Activated CD4-positive, alpha-beta T cell treated with anti-CD3 and anti-CD28 coated beads, Interleukin-2, amount 10 ng/mL, durations not matched to agents 7 days and 5 days (primary cell): ENCODE measurements at regions not wholly inside any gene's neighbourhood (a gene's known extent, or its start where the extent isn't known, plus 50 kb on each side); places are given as distances from the start of the nearest gene placed in this dataset.
"Not testable (repeated sequence)": the region's sequence is repeated elsewhere in the genome, so short reads cannot be mapped to it uniquely, and the experiment has no call there.

Source experiments
- CTCF ChIA-PET: fragments of 350-600 bp; sonication (Branson Sonifier 250); formaldehyde crosslinking; loops from one replicate; lab custom pipeline; 2021; ENCODE audit warnings: antibody characterized with exemption; lab: Charles Lee
- POLR2A ChIA-PET: fragments of 350-600 bp; sonication (Branson Sonifier 250); formaldehyde crosslinking; loops from one replicate; lab custom pipeline; 2021; ENCODE audit warnings: antibody characterized with exemption; lab: Charles Lee
- DNase-seq: peaks from one replicate; pipeline ENCODE4 v3.0.0-alpha.2; 2020
- H3K27ac Mint-ChIP-seq: one replicate; pipeline ENCODE4 v1.8.0; 2021; ENCODE audit warnings: mild to moderate bottlenecking, moderate library complexity, mixed read lengths
- H3K27me3 Mint-ChIP-seq: one replicate; pipeline ENCODE4 v1.8.0; 2021; ENCODE audit warnings: mixed read lengths
- H3K36me3 Mint-ChIP-seq: one replicate; pipeline ENCODE4 v1.8.0; 2021; ENCODE audit warnings: low read depth, mixed read lengths
- H3K4me1 Mint-ChIP-seq: one replicate; pipeline ENCODE4 v1.8.0; 2021; ENCODE audit warnings: mixed read lengths
- H3K4me3 Mint-ChIP-seq: one replicate; pipeline ENCODE4 v1.8.0; 2021; ENCODE audit warnings: mild to moderate bottlenecking, moderate library complexity, mixed read lengths
- H3K9me3 Mint-ChIP-seq: one replicate; pipeline ENCODE4 v1.8.0; 2021; ENCODE audit warnings: mixed read lengths

- H3K4me1 Mint-ChIP-seq, result no peaks in the 10 kb centered on the region
- no peaks in the 10 kb centered on the region for H3K27me3 Mint-ChIP-seq
- POLR2A ChIA-PET, result no interaction called here
- no peaks in the 10 kb centered on the region for H3K9me3 Mint-ChIP-seq
- H3K27ac Mint-ChIP-seq, result no peak overlapping the region
- no peak for DNase-seq
- H3K36me3 Mint-ChIP-seq, result no peaks in the 10 kb centered on the region
- CTCF ChIA-PET, result no interaction called here
- H3K4me3 Mint-ChIP-seq, result no peak overlapping the region
Measured at GRCh38 chr2:153291718-153292117, 186.8 kb downstream of the RPRM start.

GRCh38 chr2:153287109-153287801 is 191.3 kb downstream of the RPRM start:
- H3K4me3 Mint-ChIP-seq, result no peak overlapping the region
- ChIA-PET POLR2A (no interaction called here), CTCF (no interaction called here)
- H3K27ac Mint-ChIP-seq, result no peak overlapping the region
- H3K4me1 Mint-ChIP-seq, result no peaks in the 10 kb centered on the region
- no peaks in the 10 kb centered on the region for H3K27me3 Mint-ChIP-seq
- H3K9me3 Mint-ChIP-seq, result no peaks in the 10 kb centered on the region
- H3K36me3 Mint-ChIP-seq, result no peaks in the 10 kb centered on the region
- DNase-seq, result peak; percentile 6

DNA sequence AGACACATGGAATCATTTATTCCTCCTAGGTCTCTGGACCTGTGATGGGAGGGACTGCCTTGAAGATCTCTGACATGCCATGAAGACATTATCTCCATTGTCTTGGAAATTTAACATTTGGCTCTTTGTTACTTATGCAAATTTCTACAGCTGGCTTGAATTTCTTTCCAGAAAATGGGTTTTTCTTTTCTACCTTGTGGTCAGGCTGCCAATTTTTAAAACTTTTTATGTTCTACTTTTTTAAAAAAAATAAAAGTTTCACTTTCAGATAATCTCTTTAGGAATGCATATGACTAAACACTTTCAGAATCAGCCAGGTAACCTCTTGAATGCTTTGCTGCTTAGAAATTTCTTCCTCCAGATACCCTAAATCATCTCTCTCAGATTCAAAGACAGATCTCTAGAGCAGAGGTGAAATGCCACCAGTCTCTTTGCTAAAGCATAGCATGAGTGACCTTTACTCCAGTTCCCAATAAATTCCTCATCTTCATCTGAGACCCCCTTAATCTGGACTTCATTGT is 209.6 kb downstream of the RPRM start:
- Mint-ChIP-seq H3K4me1 (no peaks in the 10 kb centered on the region), H3K36me3 (no peaks in the 10 kb centered on the region), H3K27me3 (no peaks in the 10 kb centered on the region), H3K9me3 (peaks cover 7% of the 10 kb centered on the region), H3K27ac (no peak overlapping the region), H3K4me3 (no peak overlapping the region)
- POLR2A ChIA-PET, result no interaction called here
- CTCF ChIA-PET, result no interaction called here
- no peak for DNase-seq

DNA sequence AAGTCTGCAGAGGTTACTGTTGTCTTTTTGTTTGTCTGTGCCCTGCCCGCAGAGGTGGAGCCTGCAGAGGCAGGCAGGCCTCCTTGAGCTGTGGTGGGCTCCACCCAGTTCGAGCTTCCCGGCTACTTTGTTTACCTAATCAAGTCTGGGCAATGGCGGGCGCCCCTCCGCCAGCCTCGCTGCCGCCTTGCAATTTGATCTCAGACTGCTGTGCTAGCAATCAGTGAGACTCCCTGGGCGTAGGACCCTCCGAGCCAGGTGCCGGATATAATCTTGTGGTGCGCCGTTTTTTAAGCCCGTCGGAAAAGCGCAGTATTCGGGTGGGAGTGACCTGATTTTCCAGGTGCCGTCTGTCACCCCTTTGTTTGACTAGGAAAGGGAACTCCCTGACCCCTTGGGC is 221.7 kb downstream of the RPRM start:
- POLR2A ChIA-PET, CTCF ChIA-PET, H3K27ac Mint-ChIP-seq, H3K4me1 Mint-ChIP-seq, DNase-seq, H3K36me3 Mint-ChIP-seq, H3K9me3 Mint-ChIP-seq, H3K27me3 Mint-ChIP-seq, H3K4me3 Mint-ChIP-seq: not testable (repeated sequence)

DNA sequence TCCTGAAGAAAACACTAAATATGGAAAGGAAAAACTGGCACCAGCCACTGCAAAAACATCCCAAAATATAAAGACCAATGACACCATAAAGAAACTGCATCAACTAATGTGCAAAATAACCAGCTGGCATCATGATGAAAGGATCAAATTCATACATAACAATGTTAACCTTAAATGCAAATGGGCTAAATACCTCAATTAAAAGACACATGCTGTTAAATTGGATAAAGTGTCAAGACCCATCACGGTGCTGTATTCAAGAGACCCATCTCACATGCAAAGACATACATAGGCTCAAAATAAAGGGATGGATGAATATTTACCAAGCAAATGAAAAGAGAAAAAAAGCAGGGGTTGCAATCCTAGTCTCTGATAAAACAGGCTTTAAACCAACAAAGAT is 231.9 kb downstream of the RPRM start:
- H3K27ac Mint-ChIP-seq, POLR2A ChIA-PET, H3K4me1 Mint-ChIP-seq, H3K9me3 Mint-ChIP-seq, DNase-seq, CTCF ChIA-PET, H3K4me3 Mint-ChIP-seq, H3K36me3 Mint-ChIP-seq, H3K27me3 Mint-ChIP-seq: not testable (repeated sequence)

DNA sequence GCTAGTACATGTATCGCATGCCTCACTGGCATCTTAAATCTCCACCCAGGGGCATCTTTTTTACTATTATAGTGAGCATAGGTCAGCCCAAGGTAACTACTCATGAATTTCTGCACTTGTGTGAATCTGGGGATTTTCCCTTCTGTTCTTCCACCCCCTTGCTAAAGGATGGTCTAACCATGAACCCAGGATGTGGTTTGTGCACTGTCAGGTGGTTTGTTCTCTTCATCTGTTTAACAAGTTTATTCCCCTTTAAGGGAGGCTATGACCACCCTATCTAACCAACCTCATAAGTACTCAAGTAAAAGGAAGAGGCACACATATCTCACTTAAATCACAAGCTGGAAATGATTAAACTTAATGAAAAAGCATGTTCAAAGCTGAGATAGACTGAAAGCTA is 243.0 kb downstream of the RPRM start:
- no peaks in the 10 kb centered on the region for H3K36me3 Mint-ChIP-seq
- DNase-seq, result peak; percentile 35
- no peak overlapping the region for H3K27ac Mint-ChIP-seq
- ChIA-PET POLR2A (no interaction called here), CTCF (no interaction called here)
- no peak overlapping the region for H3K4me3 Mint-ChIP-seq
- no peaks in the 10 kb centered on the region for H3K9me3 Mint-ChIP-seq
- peaks cover 13% of the 10 kb centered on the region for H3K4me1 Mint-ChIP-seq
- H3K27me3 Mint-ChIP-seq, result no peaks in the 10 kb centered on the region

DNA sequence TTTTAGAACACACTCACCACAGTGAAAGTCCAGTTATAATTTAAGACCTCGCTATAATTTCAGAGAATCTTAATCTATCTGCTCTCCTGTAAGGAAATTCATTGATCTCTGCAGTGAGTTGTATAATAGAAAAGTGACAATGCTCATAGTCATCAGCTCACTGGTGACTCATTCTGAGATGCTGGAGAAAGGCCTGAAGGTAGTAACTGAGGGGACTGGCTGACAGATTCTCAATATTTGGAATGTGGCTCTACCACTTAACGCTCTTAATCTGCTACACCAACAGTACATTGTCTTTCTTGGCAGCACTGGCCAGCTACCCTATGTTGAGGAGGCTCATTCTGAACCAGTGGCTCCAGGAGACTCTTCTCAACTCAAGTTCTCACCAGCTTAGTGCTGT is 246.1 kb downstream of the RPRM start:
- no peak overlapping the region for H3K27ac Mint-ChIP-seq
- no peak overlapping the region for H3K4me3 Mint-ChIP-seq
- no peaks in the 10 kb centered on the region for H3K27me3 Mint-ChIP-seq
- no peak for DNase-seq
- H3K4me1 Mint-ChIP-seq, result peaks cover 13% of the 10 kb centered on the region
- H3K9me3 Mint-ChIP-seq, result no peaks in the 10 kb centered on the region
- CTCF ChIA-PET, result no interaction called here
- no peaks in the 10 kb centered on the region for H3K36me3 Mint-ChIP-seq
- POLR2A ChIA-PET, result no interaction called here

GRCh38 chr2:153230977-153231376 is 247.6 kb downstream of the RPRM start:
- Mint-ChIP-seq H3K27ac (no peak overlapping the region), H3K4me1 (peaks cover 12% of the 10 kb centered on the region), H3K4me3 (no peak overlapping the region), H3K27me3 (no peaks in the 10 kb centered on the region), H3K9me3 (no peaks in the 10 kb centered on the region), H3K36me3 (no peaks in the 10 kb centered on the region)
- POLR2A ChIA-PET, result no interaction called here
- DNase-seq, result no peak
- CTCF ChIA-PET, result no interaction called here

GRCh38 chr2:153228904-153229303 is 249.7 kb downstream of the RPRM start:
- Mint-ChIP-seq H3K36me3 (no peaks in the 10 kb centered on the region), H3K27ac (no peak overlapping the region), H3K27me3 (no peaks in the 10 kb centered on the region), H3K4me3 (no peak overlapping the region), H3K9me3 (peaks cover 2% of the 10 kb centered on the region), H3K4me1 (no peaks in the 10 kb centered on the region)
- POLR2A ChIA-PET, result no interaction called here
- CTCF ChIA-PET, result no interaction called here
- DNase-seq, result no peak

DNA sequence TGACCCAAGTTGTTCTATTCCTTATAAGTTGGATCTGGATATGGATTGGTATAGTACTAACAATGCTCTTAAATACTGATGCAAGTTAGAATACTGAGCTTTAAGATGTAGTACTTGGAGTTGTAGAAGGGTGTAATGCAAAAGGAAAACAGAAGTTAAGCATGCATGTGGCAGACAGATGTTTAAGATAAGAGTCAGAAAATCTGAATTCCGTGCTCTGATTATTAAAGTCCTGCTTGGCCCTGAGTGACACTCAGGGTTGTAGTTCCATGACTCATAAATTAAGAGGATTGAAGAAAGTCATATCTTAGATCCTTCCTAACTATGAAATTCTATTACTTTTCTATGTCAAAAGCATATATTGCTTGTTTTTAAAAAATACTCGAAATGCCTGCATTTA is 250.6 kb downstream of the RPRM start:
- Mint-ChIP-seq H3K36me3 (no peaks in the 10 kb centered on the region), H3K9me3 (peaks cover 3% of the 10 kb centered on the region), H3K27ac (no peak overlapping the region), H3K27me3 (no peaks in the 10 kb centered on the region), H3K4me1 (no peaks in the 10 kb centered on the region), H3K4me3 (no peak overlapping the region)
- ChIA-PET POLR2A (no interaction called here), CTCF (no interaction called here)
- DNase-seq, result no peak

- CTCF ChIA-PET, result no interaction called here
Measured at GRCh38 chr2:153222231-153223165, 256.1 kb downstream of the RPRM start.

DNA sequence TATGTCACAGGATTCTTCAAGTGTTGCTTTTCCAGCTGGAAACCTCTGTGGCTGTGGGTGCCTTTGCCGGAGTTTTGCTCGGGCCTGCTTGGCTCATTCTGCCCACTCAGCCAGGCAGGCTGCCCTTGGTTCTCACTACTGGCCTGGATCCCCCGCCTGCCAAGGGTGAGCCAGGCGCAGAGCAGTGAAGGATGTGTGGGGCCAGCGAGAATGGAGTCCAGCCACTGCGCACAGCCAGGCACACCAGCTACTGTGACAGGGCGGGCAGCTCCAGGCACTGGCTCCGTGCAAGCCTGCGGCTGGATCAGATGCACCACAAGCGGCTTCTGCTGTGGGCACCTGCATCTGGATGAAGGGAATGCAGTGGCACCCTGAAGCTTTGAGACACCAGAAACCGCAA is 257.1 kb downstream of the RPRM start:
- CTCF ChIA-PET, result no interaction called here
- POLR2A ChIA-PET, result no interaction called here
- no peaks in the 10 kb centered on the region for H3K27me3 Mint-ChIP-seq
- no peak for DNase-seq
- no peak overlapping the region for H3K27ac Mint-ChIP-seq
- H3K9me3 Mint-ChIP-seq, result peaks cover 3% of the 10 kb centered on the region
- H3K4me3 Mint-ChIP-seq, result no peak overlapping the region
- no peaks in the 10 kb centered on the region for H3K4me1 Mint-ChIP-seq
- no peaks in the 10 kb centered on the region for H3K36me3 Mint-ChIP-seq

More at GRCh38 chr2:153222231-153223165, 256.1 kb downstream of the RPRM start:
- H3K9me3 Mint-ChIP-seq, result peaks cover 3% of the 10 kb centered on the region
- H3K4me1 Mint-ChIP-seq, result no peaks in the 10 kb centered on the region
- H3K36me3 Mint-ChIP-seq, result no peaks in the 10 kb centered on the region
- no peak for DNase-seq
- POLR2A ChIA-PET, result no interaction called here
- no peaks in the 10 kb centered on the region for H3K27me3 Mint-ChIP-seq
- H3K27ac Mint-ChIP-seq, result no peak overlapping the region
- no peak overlapping the region for H3K4me3 Mint-ChIP-seq

- no peak for DNase-seq
- CTCF ChIA-PET, result no interaction called here
- POLR2A ChIA-PET, result no interaction called here
- Mint-ChIP-seq H3K36me3 (no peaks in the 10 kb centered on the region), H3K9me3 (peaks cover 3% of the 10 kb centered on the region), H3K4me1 (no peaks in the 10 kb centered on the region), H3K27ac (no peak overlapping the region), H3K4me3 (no peak overlapping the region), H3K27me3 (no peaks in the 10 kb centered on the region)
Measured at GRCh38 chr2:153221087-153221486, 257.5 kb downstream of the RPRM start.
